ENCODE measurements at regions not wholly inside any gene's neighbourhood (a gene's known extent, or its start where the extent isn't known, plus 50 kb on each side); places are given as distances from the start of the nearest gene placed in this dataset.

DNA sequence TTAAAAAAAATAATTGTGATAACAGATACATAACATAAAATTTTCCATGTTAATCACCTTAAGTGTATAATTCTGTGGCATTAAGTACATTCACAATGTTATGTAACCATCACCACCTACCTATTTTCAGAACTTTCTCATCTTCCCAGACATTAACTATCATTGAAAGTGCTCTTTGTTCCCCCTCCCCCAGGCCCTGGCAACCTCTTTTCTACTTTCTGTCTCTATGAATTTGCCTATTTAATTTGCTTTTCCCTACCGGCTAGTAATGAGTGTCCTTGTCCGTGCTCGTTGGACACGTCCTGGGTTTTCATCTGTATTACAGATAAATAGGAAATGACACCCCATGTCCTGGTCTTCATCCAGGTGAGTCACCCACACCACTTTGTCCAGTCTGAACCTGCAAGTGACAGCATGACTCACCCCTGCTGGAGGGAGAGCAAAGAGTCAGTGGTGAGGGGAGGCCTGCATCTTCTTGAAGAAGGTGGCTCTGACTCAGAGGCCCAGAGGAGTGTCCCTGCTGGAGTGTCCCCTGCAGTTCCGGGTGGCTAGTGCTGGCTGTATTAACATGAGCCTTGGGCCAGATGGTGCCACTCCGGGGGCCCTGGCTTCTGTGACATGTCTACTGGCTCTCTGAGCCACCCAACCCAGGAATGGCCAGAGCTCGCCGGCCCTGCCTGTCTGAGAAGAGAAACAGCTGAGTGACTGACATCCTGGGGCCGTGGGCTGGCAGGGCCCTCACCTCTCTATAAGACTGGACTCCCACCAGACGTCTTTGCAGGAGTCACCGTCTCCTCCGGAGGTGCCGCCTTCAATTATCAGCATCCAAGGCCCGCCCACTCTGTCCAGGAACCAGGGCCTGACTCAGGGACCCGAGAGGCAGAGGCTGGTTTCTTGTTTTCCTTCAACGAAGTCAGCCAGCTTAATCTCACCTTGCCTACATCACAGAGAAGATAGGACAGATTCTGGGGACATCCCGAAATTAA lies 503.2 kb upstream of the MKI67 start:
- no peak for DNase-seq

DNA sequence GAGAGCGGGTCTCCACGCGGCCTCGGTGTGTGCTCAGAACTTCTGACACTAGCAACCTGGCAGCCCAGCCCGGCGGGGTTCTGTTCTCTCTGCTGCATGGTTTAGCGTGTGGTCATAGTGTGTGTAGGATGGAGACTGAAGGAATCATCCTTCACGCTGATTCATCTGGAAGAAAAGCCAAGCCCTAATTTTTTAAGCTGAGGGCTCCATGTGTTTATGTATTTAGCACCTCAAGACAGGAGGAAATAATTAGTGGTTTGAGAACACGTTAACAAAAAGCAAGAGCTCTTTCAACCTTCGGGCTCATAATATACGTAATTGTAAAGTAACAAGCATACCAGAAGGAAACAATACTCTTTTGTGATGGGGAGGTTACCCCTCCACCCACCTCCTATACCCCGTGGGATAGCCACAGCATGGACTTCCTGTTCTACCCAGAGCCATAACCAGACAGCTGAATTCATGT lies 504.6 kb upstream of the MKI67 start:
- no peak for DNase-seq

DNA sequence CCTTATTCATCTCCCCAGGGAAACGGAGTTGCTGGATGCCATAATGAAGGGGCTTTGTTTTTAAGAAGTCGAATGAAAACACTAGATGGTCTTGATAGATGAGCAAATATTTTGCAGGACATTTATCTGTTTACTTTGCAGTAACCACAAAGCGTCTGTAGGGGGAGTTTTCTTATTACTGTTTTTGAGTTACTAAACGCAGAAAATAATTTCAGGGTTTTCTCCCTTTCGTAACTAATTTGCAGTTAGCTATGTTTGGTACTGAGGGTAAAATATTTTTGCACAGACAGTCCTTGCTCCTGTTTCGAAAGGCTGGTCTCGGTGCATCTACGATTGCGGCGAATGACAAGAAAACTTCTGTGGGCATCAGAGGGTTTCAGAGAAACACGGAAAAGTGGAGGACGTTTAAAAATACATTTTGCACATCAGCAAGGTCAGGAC lies 505.6 kb upstream of the MKI67 start:
- DNase-seq = no peak

DNA sequence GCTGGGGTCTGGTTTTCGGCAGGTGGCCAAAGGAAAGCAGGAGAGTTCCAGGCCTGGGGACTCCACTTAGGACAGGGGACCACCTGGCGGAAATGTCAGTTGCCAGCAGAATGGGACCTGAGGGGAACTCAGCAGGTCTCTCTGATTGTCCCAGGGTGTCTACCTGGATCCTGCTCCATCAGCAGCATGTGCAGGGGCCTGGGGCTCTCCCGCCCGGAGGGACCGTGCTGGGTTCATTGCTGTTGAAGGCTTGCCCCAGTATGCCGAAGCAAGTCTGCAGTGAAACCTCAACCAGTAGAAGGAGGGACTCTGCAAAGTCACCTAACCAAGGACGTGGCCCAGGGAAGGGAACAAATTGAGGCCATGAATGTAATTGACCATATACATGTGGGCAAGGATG lies 506.5 kb upstream of the MKI67 start:
- DNase-seq = no peak

DNA sequence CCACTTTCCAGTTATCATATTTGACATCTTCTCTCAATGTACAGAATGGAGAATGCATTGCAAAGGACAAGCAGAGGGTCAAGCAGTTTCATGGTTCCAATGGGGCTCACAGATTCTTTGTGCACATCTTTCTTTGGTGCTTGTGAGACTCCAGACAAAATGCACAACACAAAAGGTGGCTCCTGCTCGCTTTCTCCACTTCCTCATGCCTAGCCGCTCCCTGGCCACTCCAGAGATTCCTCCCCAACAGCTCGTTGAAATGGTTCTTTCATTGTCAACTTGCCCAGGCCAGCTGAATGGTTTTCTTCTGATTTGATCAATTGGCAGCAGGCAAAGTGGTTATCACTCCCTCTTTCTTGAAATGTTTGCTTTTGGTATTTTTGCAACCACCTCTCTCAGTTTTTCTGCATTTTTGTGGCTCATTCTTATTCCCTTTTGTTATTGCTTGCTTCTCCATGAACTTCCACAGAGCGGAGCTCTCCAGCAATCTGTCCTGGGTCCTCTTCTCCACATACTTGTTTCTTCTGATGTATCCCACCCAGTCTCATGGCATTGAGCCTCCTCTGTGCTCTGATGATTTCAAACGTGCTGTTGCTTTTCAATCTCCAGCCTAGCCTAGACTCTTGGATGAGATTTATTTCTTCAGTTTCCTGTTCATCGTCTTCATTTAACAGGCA lies 507.8 kb upstream of the MKI67 start:
- DNase-seq = no peak

DNA sequence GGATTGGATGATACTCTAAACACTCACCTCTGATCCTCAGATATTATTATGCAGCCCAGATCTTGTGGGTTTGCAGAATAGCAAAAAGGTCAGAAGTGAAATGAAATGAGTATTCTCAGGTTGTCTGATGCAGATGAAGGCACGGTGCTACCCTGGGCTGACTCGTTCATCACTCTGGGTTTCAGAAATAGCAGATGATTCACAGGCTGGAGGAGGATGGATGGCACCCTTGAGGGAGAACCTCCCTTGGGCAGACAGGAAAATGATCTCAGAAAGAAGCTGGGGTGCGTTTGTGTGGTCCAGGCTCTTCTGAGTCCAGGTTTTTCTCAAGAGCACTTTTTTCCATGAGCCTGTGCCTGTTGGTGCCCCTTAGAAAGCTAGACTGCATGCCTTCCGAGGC lies 515.8 kb upstream of the MKI67 start:
- no peak for DNase-seq

DNA sequence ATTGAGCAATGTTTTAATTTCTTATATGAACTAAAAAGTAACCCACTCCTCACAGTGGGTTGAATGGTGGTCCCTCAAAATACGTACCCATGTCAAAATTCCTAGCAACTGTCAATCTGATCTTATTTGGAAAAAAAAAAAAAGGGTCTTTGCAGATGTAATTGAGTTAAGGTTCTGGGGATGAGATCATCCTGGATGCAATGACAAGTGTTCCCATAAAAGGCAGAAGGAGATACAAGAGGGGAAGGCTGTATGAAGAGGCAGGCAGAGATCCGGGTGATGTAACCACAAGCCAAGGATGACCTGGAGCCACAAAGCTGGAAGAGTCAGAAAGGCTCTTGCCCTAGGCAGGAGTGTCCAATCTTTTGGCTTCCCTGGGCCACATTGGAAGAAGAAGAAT lies 516.3 kb upstream of the MKI67 start:
- DNase-seq = no peak

DNA sequence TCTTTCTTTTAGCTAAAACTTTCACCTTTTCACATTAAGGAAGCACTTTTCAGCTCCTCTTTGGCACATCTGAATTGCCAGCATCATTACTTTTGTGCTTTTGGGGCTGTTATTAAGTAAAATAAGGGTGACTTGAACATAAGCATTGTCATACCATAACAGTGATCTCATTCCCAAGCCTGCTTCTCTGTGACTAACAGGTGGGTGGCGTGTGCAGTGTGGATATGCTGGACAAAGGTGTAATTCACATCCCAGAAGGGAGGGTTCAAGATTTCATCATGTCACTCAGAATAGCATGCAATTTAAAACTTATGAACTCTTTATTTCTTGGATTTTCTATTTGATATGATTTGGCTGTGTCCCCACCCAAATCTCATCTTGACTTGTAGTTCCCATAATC lies 517.4 kb upstream of the MKI67 start:
- DNase-seq = no peak

DNA sequence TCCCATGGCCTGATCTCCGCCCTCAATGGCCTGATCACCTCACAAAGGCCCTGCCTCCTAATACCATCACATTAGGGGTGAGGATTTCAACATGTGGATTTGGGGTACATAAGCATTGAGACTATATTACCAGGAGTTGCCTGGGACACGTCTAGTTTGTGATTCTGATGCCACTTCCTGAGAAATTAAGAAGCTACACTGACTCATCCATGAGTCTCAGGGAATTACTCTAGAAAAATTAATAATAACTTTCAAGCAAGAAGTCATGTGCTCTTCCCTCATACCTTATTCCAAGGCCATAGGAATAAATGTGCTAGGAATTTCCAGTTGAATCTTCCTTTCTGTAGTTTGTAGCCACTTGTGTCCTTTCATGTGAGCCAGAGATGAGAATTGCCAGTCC lies 519.3 kb upstream of the MKI67 start:
- no peak for DNase-seq

DNA sequence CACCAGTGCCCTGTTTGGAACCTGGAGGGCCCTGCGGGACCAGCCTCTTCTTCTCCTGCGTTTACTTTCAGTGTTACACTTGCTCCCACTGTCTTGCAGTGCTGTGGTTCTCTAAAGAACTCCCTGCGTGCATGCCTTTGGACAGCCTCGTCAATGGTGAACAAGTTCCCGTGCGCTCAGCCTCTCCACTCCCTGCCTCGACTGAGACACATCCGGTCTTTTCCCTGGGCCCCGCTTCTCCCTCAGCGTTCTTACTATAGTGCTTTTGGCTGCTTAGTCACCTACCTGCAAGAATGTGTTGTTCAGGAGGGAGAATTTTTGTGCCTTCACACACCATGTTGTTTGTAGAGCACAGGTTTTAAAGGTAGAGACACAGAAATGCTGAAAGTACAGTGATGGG lies 520.7 kb upstream of the MKI67 start:
- DNase-seq = no peak

DNA sequence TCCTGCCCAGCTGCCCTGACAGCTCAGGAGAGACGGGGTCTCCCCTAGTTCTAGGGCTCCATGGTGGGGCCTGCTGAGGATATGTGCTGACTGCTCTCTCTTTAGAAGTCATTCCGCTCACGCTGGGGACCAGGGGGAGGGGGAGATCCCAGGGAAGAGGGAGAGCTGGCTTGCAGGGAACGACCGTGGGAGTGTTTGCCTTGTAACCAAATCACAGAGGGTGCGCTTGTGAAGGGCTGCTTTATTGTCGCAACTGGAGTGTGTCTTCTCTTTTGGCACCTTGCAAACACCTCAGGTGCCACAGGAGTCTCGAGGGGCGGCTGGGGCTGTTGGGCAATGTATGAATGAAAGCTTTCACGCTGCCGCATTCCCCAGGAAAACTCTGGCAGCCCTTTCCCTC lies 531.3 kb upstream of the MKI67 start:
- DNase-seq = no peak

DNA sequence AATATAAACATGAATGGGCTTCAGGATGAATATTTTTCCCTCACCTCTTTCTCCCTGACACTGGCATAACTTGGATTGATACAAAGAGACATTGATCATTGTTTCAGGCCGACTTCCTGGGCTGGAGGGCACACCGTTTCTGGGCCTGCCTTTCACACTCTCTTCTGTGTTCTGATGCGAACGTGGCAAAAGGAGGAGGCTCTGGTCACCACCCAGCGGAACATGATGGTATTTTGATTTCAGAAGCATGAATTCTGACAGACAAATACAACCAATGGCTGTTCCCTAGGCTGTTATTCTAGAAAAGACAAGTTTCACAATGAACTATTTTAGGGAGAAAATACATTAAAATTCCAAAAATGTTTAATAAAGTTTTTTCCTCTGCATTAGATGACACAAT lies 534.5 kb upstream of the MKI67 start:
- no peak for DNase-seq

DNA sequence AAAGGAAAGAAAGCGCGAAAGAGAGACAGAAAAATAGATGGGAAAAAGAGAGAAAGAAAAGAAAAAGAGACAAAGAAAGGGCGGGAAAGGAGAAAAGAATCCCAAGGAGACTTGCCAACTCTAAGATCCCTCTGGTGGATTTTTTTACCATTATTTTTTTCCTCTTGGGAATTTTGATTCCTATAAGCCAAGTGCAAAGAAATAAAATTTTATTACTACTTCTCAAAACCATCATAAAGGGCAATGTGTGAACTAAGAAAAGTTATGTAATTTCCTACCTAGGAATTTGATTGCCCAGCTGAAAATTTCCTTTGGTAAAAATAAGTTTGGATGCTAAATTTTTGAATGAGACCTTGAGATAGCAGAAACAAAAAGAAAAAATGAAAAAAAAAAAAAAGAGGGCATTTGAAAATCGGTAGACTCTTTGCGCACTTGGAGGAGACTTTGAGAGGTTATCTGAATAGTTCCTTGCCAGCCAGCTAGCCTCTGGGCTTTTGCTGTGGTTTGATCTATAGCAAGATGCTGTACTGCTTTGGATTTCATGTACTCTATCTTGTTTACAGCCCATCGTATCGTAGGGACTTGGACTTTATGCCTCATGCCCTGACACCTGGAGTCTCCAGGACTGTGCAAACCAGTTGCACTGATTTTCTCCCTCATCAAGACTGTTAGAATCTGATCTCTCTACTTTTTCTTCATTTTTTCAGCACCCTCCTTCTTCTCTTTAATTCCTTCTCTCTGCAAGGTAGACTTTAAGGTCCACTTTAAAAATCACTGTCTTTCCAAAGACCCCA lies 535.4 kb upstream of the MKI67 start:
- DNase-seq = no peak

DNA sequence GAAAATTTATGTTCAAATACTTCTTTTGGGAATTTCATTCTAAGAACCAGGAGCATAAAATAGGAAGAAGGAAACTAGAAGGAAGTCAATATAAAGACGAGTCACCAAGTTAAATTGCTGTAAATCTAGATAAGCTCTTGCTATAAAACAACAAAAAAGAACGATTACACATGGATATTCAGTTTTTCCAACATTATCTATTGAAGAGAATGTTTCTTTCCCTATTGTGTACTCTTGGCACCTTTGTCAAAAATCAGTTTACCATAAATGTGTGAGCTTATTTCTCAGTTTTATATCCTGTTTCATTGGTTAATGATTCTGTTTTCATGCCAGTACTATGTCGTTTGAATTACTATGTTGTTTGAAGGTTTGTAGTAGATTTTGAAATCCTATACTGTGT lies 536.3 kb upstream of the MKI67 start:
- no peak for DNase-seq

DNA sequence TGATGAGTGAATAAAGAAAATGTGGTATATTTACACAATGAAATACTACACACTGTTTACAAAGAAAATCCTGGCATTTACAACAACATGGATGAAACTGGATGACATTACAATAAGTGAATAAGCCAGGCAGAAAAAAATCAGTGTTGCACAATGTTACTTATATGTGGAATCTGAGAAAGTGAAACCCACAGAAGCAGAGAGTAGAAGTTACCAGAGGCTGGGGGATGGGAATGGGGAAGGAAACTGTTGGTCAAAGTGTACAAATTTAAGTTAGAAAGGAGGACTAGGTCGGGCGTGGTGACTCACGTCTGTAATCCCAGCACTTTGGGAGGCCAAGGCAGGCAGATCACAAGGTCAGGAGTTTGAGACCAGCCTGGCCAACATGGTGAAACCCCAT lies 538.5 kb upstream of the MKI67 start:
- DNase-seq = no peak

DNA sequence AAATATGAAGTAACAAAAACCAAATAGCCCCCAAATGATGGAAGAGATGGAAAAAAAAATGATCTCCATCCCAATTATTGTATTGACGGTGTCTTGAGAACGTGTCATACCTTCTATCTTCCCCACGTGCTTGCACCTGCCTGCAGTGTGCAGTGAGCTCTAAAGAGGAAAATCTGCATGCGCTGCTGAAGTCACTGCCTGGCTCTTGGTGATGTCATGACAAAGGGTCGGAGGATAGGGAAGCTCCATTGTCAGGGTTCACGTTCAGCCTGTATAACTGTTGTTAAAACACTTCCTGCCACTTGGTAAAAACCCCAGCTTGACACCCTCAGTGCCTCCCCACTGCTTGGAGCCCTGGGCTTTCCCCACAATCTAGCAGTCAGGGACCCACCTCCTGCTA lies 549.2 kb upstream of the MKI67 start:
- no peak for DNase-seq

DNA sequence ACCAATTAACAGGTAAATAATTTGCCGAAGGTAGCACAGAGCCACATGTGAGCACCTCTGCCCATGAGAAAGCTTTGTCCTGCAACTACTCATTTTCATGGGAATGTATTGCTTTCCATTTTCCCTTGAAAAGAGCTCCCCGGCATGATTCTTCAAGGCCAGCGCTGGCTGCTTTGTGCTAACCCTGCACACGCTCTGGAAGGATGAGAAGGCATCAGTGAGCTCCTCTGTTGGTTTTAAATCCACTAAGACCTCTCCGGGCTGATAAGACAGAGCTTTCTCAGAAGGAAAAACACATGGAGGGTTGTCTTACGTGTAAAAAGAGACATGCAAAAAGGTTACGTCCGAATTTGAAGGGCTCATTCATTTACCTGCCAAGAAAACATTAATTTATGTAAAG lies 553.9 kb upstream of the MKI67 start:
- no peak for DNase-seq

DNA sequence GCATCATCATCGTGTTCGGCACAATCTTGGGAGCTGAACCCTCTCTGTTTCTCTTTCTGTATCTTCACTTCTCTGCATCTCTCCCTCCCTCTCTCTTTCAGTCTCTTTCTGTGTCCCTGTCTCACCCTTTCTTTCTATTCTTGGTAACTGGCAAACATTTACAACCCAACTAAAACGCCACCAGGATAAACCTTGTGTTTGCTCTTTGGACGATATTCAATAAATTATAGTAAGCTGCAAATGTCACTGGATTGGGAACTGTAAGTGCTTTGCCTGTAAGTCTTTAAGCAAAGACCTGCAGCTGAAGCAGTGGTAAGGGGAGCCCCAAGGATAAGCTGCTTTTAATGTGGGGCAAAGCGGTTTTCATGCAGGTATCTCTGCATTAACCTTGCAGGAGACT lies 558.0 kb upstream of the MKI67 start:
- no peak for DNase-seq

DNA sequence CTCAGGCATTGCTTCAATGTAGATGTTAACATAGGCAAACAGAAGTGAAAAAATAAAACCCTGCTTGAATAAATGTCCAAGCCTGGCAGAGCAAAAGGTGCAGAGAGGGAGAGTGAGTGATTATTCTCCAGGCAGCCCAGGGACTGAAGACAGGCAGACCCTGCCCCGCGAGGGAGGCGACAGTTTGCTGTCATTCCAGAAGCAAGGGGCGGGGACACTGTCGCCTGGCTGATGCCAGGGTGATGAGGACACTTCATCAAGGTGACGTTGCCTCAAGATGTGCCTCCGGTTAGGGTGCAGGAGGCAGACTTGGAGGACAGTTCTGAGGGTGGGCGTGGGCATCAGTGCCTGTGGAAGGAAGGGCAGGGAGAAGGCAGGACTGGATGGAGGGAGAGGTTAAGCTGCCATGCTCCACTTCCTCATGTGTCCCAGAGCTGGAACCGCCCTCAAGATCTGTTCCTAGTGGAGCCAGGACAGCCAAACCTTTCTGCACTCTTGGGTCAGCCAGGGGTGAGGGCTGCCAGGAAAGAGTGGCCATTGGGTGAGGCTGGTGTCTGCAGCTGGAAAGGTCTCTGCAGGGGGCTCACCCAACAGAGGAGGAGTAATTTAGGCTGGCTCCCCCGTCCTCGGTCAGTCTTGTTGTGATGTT lies 560.5 kb upstream of the MKI67 start:
- no peak for DNase-seq

DNA sequence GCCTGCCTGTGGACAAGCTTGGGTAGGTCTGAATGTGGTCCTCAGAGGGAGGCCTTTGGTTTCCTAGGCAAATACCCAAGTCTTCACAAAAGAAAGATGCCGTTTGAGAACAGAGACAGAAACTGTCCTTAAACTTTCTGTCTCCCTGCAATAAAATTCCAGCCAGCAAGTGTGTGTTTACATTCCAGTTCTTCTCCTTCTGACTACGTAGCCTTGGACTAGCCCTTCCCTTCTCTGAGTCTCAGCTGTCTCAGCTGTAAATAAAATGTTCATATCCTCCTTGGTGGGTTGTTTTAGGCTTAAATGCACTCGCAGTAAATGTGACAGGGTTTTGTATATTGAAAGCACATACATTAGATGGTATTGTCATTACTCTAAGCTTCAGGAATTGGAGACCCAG lies 561.2 kb upstream of the MKI67 start:
- no peak for DNase-seq

DNA sequence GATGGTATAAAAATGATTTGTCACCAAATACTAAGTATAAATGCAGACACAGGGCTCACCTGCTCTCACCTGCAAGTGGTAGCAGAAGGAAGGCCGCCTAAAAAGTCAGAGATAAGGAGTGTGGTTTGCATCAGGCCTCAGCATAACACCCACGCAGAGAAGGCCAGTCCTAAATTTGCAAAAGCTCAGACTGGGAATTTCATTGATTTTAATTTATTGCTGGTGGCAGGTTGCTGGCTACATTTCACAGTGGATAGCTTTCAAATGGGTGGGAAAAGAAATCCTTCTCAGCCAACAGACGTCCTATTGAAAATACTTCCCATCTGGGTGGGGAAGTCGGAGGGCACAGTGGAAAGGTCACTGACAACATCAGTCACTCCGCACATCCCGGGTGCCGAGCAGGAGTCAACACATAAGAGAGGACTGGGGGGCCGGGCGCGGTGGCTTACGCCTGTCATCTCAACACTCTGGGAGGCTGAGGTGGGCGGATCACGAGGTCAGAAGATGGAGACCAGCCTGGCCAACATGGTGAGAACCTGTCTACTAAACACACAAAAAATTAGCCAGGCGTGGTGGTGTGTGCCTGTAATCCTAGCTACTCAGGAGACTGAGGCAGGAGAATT lies 561.8 kb upstream of the MKI67 start:
- no peak for DNase-seq

DNA sequence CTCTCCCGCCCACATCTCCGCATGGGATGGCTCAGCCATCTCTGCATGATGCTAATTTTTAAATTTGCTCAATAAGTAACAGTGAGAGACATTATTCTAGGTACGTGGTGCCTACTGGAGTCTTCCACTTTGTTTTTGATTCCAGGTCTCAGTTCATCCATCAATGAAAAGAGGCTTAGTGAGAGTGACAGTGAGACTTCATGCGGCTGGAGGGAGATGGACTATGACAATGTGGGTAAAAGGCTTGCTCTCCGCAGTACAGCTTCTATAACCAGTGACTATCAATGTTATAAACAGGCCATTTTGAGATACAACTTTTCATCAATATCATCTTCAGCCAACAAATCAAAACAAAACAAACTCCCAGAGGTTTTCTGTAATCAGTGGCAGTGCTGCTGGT lies 563.4 kb upstream of the MKI67 start:
- no peak for DNase-seq

Data from activated CD4-positive, alpha-beta T cell treated with anti-CD3 and anti-CD28 coated beads for 4 hours (primary cell).